K562 (cell line): ENCODE measurements at regions not wholly inside any gene's neighbourhood (a gene's known extent, or its start where the extent isn't known, plus 50 kb on each side); places are given as distances from the start of the nearest gene placed in this dataset.

Source experiments
- ATAC-seq: fragments of 200-7000 bp; cut with Tn5 transposase; 3 replicates; pipeline ENCODE4 v1.9.1; 2020; ENCODE audit warnings: moderate library complexity
- BruUV-seq: library from RNA; stranded (reverse); fragments of 400-500 nt; replicated peaks from 2 replicates; lab custom pipeline; 2021; lab: Mats Ljungman, UMichigan
- CTCF ChIA-PET: fragments of 300-600 bp; formaldehyde crosslinking; extraction: SDS; loops from one replicate; lab custom pipeline; 2021; ENCODE audit warnings: low intra/inter-chr PET ratio; lab: Yijun Ruan, JAX
- POLR2A ChIA-PET: fragments of 300-600, 350-650 bp; sonication (Branson Sonifier 250); formaldehyde crosslinking; extraction: SDS; loops from one replicate; lab custom pipeline; 2021; ENCODE audit warnings: antibody characterized with exemption, inconsistent platforms; lab: Yijun Ruan, JAX
- DNase-seq, 4 experiments: peaks; one replicate each; pipeline versions ENCODE4 v3.0.0 to v3.0.0-alpha.2; 2011 to 2018; ENCODE audit warnings: low spot score in 3 of 4, mixed read lengths in 3 of 4; ENCODE audit errors: extremely low read depth in 1 of 4
- FAIRE-seq: peaks from 2 replicates; lab custom pipeline; 2011; peaks lifted over from hg19 to GRCh38; lab: Jason Lieb, UNC
- H2AFZ ChIP-seq: 2 replicates; pipeline ENCODE4 v1.6.0; 2011; ENCODE audit warnings: low read depth, low read length, control low read depth, inconsistent platforms
- H3K27ac ChIP-seq: fragments of 200-600 bp; 3 replicates; pipeline ENCODE4 v1.8.0; 2011; ENCODE audit warnings: low read depth, mild to moderate bottlenecking, control low read depth, inconsistent platforms, low read length, moderate library complexity, mixed read lengths; ENCODE audit errors: extremely low read depth
- H3K27me3 ChIP-seq, 2 experiments: fragments of 300-600 bp in 1 of 2; 2 replicates in 1 of 2; 3 replicates in 1 of 2; pipeline versions ENCODE4 v1.6.0 to v1.8.0; 2011; ENCODE audit warnings: inconsistent platforms in 2 of 2, low read length in 2 of 2, mild to moderate bottlenecking in 1 of 2, mixed read lengths in 1 of 2, moderate library complexity in 1 of 2; ENCODE audit not compliant: control insufficient read depth in 2 of 2, insufficient read depth in 2 of 2
- H3K36me3 ChIP-seq: fragments of 300-600 bp; 3 replicates; pipeline ENCODE4 v1.8.0; 2011; ENCODE audit warnings: mild to moderate bottlenecking, low read length, inconsistent platforms; ENCODE audit not compliant: control insufficient read depth, insufficient read depth
- H3K4me1 ChIP-seq, 2 experiments: fragments of 200-600 bp in 1 of 2; replicated peaks in 1 of 2; 2 replicates in 1 of 2; 3 replicates in 1 of 2; pipeline versions ENCODE4 v1.5.1 to v1.8.0; 2011; ENCODE audit warnings: inconsistent platforms in 2 of 2, low read length in 2 of 2, mild to moderate bottlenecking in 1 of 2, mixed read lengths in 1 of 2, moderate library complexity in 1 of 2; ENCODE audit not compliant: control insufficient read depth in 2 of 2, insufficient read depth in 2 of 2
- H3K4me2 ChIP-seq: 2 replicates; pipeline ENCODE4 v1.6.1; 2011; ENCODE audit warnings: low read length, control low read depth, inconsistent platforms, mixed read lengths; ENCODE audit not compliant: insufficient read depth
- H3K4me3 ChIP-seq: fragments of 200-600 bp; sonication (generic), shearing (Covaris generic); 2 replicates; pipeline ENCODE4 v1.5.1; 2016; ENCODE audit warnings: control low read depth, inconsistent platforms
- H3K79me2 ChIP-seq: fragments of 200-600 bp; 3 replicates; pipeline ENCODE4 v1.8.0; 2011; ENCODE audit warnings: low read length, inconsistent platforms; ENCODE audit not compliant: control insufficient read depth, insufficient read depth
- H3K9ac ChIP-seq, 2 experiments: 2 replicates each; pipeline versions ENCODE4 v1.6.0 to v1.6.1; 2011; ENCODE audit warnings: low read depth in 2 of 2, low read length in 2 of 2, control low read depth in 1 of 2, inconsistent platforms in 1 of 2, mild to moderate bottlenecking in 1 of 2, mixed read lengths in 1 of 2; ENCODE audit not compliant: insufficient read depth in 1 of 2
- H3K9me1 ChIP-seq: one replicate; pipeline ENCODE4 v1.6.0; 2011; ENCODE audit warnings: inconsistent platforms, mild to moderate bottlenecking, low read length, moderate library complexity; ENCODE audit not compliant: control insufficient read depth, insufficient read depth
- H3K9me3 ChIP-seq: replicated peaks from 2 replicates; pipeline ENCODE4 v1.5.1; 2011; ENCODE audit warnings: low read depth, low read length, inconsistent platforms; ENCODE audit not compliant: control insufficient read depth, insufficient read depth
- H4K20me1 ChIP-seq: replicated peaks from 2 replicates; pipeline ENCODE4 v1.6.1; 2011; ENCODE audit warnings: low read length, inconsistent platforms, mixed read lengths; ENCODE audit not compliant: control insufficient read depth, insufficient read depth
- C11orf30 ChIP-seq: fragments of 450-650 bp; IDR thresholded peaks from 2 replicates; pipeline ENCODE4 v1.6.1; 2016; ENCODE audit warnings: low read depth, mild to moderate bottlenecking
- MAFG ChIP-seq: fragments of 450-650 bp; conservative IDR thresholded peaks from 2 replicates; pipeline ENCODE4 v1.6.1; 2016; ENCODE audit warnings: missing genetic modification characterization, missing compliant biosample characterization
- MTF1 ChIP-seq: fragments of 250-450 bp; sonication (Bioruptor Pico); IDR thresholded peaks from 2 replicates; pipeline ENCODE4 v1.9.0; 2021; ENCODE audit warnings: moderate library complexity, mild to moderate bottlenecking, inconsistent platforms, borderline replicate concordance
- RBM25 ChIP-seq: fragments of 200-400 bp; formaldehyde crosslinking; IDR thresholded peaks from 2 replicates; pipeline ENCODE4 v1.6.1; 2018; ENCODE audit warnings: low read length, low read depth, moderate library complexity; ENCODE audit not compliant: severe bottlenecking
- RFX7 ChIP-seq: fragments of 250-450 bp; sonication (Bioruptor Pico); IDR thresholded peaks from 2 replicates; pipeline ENCODE4 v1.5.1; 2021; ENCODE audit warnings: mild to moderate bottlenecking
- ZNF316 ChIP-seq: fragments of 450-650 bp; IDR thresholded peaks from 2 replicates; pipeline ENCODE4 v1.6.1; 2016
- ZNF707 ChIP-seq: fragments of 250-450 bp; sonication (Bioruptor Pico); conservative IDR thresholded peaks from 2 replicates; pipeline ENCODE4 v1.8.0; 2022; ENCODE audit warnings: inconsistent platforms, mild to moderate bottlenecking, moderate library complexity
- WGBS: fragments of 100-300 bp; shearing (Covaris generic); methylation state at CpG from one replicate; pipeline ENCODE4 v1.1.6; 2016; ENCODE audit warnings: low coverage, mixed read lengths; ENCODE audit not compliant: insufficient coverage; ENCODE audit errors: missing lambda C conversion rate; 5-methylcytosine and 5-hydroxymethylcytosine counted together
- in situ Hi-C: fragments of 300-500 bp; cut with MboI; formaldehyde crosslinking; loops from 4 replicates; pipeline ENCODE4 v1.15.0; 2018; ENCODE audit warnings: inconsistent platforms, mixed read lengths
- intact Hi-C: fragments of 100-400 bp; cut with micrococcal nuclease; formaldehyde crosslinking; loops from 2 replicates; pipeline ENCODE4 v1.14.2; 2022

DNA sequence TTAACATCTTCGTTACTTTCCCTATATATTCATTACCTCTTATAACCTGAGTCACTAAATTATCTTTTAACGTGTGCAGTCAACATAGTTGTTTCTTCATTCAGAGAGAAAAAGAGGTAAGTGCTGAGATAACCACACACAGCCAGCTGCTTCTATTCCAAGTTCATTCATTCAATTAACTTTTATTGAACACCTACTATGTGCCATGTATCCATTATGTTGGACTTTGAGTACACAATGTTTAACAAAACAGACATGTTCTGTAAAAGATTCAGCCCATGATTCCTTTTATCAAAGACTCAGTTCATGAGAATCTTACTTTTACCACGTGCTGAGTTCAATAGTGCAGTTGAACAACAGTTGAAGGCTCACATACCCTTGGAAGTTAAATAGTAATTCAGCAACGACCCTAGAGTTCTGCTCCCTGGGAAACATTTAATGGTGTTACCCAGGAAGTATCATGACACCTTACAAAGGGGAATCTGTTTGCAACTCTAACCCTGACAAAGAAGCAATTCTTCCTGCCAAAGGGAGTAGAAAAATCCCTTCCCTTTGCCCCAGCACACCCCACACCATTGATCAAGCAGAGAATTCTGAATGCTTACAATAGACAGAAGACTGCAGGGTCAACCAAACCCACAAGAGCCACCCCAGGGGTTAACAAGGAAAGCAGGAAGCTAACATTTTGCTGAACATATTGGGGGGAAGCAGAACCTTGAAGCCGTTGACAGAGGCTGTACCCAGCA is 595.8 kb downstream of the STK39 start:
- H3K27me3 ChIP-seq: no peaks in the 10 kb centered on the region
- H3K9me1 ChIP-seq: no peaks in the 10 kb centered on the region
- H3K4me1 ChIP-seq: no peaks in the 10 kb centered on the region
- H3K79me2 ChIP-seq: no peaks in the 10 kb centered on the region
- ChIA-PET POLR2A (no interaction called here), CTCF (no interaction called here)
- H3K36me3 ChIP-seq: no peaks in the 10 kb centered on the region
- no peak overlapping the region for H3K27ac ChIP-seq
- no peak overlapping the region for H3K4me2 ChIP-seq
- BruUV-seq: no TSS peak
- H3K9me3 ChIP-seq: no peaks in the 10 kb centered on the region
- no peak overlapping the region for H3K4me3 ChIP-seq
- 0% methylated on average over 5 of the region's 5 CpGs for WGBS
- in situ Hi-C loops: no loop called here
- no peaks in the 10 kb centered on the region for H4K20me1 ChIP-seq
- DNase-seq (no peak), FAIRE-seq (no peak), ATAC-seq (no peak)
- intact Hi-C loops: no loop called here
- H3K9ac ChIP-seq: no peak overlapping the region
- TF ChIP-seq ZNF707 (CRISPR knock-in tag): no peak
- no peak for TF ChIP-seq MAFG
- TF ChIP-seq RFX7 (CRISPR knock-in tag): no peak
- TF ChIP-seq RBM25: no peak
- H2AFZ ChIP-seq: no peak overlapping the region

DNA sequence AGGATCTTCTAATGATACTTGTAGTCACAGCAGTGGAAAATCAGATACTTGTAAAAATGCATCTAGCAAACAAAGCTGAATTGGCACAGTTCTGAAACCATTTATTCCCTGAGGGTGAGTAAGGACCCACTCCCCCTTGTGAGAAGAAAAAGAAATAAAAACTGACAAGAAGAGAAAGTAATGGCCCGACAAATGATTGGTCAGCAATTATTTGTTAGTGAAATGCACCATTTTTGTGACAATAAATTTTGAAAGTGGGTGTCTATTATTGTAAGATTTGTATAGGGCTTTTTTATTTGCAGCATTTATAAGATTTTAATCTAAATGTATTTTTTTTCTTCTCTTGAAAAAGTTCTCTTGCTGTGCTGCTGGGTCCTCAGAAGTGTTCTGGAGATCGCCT is 600.8 kb downstream of the STK39 start:
- no peaks in the 10 kb centered on the region for H4K20me1 ChIP-seq
- no peaks in the 10 kb centered on the region for H3K36me3 ChIP-seq
- intact Hi-C loops (no loop called here), in situ Hi-C loops (no loop called here)
- H3K9ac ChIP-seq: no peak overlapping the region
- FAIRE-seq: no peak
- no peaks in the 10 kb centered on the region for H3K27me3 ChIP-seq
- H3K9me3 ChIP-seq: no peaks in the 10 kb centered on the region
- ChIA-PET POLR2A (interaction anchor here (0.6 kb wide), 1 partner anchor 10 kb away, joined by 3 read pairs; no protein-coding TSS in a partner anchor), CTCF (no interaction called here)
- TF ChIP-seq C11orf30 (0 out of 2 replicates have a peak, but pooled peaks have one; percentile 18), ZNF316 (peak; percentile 38), MAFG (0 out of 2 replicates have a peak, but pooled peaks have one; percentile 11), MTF1 (CRISPR knock-in tag) (no peak)
- BruUV-seq: no TSS peak
- no peak for DNase-seq
- H2AFZ ChIP-seq: no peak overlapping the region
- WGBS: 4% methylated on average over 2 of the region's 2 CpGs
- no peaks in the 10 kb centered on the region for H3K79me2 ChIP-seq
- H3K27ac ChIP-seq: no peak overlapping the region
- no peak overlapping the region for H3K4me2 ChIP-seq
- H3K4me3 ChIP-seq: no peak overlapping the region
- no peaks in the 10 kb centered on the region for H3K4me1 ChIP-seq
- no peaks in the 10 kb centered on the region for H3K9me1 ChIP-seq
- ATAC-seq: no peak
